HG02759 (cell line): ENCODE measurements at regions not wholly inside any gene's neighbourhood (a gene's known extent, or its start where the extent isn't known, plus 50 kb on each side); places are given as distances from the start of the nearest gene placed in this dataset.

Experiments used
- ATAC-seq: cut with Tn5 transposase; IDR thresholded peaks from one replicate; pipeline ENCODE4 v1.9.1; 2021; ENCODE audit warnings: mild to moderate bottlenecking, moderate library complexity; ENCODE audit not compliant: unreplicated experiment

DNA sequence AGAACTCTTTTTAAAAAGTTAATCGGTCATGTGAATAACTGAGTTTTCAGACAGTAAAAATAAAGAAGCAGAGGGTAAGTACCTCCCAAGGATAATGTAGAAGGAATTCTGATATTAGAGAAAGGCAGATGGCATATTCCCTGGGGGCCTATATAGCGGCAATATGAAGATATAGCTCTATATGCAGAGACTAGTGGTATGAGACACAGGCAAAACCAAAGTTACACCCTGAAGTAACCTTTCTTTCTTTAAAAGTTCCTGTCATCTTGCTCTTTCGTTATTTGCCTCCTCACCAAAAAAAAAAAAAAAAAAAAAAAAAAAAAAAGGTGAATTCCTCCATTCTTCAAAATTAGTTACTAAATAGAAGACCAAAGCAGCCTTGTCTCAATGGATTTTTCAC is 76.2 kb upstream of the ARHGAP32 start:
- no peak for ATAC-seq

DNA sequence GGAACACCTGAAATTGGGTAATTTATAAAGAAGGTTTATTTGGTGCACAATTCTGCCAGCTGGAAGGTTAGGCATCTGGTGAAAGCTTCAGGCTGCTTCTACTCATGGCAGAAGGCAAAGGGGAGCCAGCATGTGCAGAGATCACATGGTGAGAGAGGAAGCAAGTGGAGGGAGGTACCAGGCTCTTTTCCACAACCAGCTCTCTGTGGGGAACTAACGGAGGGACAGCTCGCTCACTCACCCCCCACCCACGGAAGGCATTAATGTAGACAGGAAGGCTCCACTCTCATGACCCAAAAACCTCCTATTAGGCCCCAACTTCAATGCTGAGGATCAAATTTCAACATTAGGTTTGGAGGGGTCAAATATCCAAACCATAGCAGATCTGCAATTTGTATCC is 75.6 kb upstream of the ARHGAP32 start:
- no peak for ATAC-seq

DNA sequence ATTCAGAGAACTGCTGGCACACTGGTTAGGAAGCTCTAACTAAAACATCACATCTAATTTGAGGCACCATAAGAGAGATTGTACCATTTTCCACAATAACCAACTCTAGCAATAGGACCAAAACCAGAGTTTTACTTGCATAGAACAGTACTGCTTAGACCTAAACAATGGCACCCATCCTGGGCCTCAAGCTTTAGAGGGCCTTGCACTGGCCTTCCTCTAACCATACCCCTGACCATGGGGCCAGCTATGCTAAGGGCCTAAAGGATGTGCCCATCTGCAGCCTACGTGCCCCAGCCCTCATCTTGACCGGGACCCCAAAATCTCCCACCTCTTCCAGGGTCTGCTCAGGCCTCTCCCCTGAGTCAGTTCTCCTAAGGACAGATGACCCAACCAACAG is 74.4 kb upstream of the ARHGAP32 start:
- ATAC-seq: no peak

DNA sequence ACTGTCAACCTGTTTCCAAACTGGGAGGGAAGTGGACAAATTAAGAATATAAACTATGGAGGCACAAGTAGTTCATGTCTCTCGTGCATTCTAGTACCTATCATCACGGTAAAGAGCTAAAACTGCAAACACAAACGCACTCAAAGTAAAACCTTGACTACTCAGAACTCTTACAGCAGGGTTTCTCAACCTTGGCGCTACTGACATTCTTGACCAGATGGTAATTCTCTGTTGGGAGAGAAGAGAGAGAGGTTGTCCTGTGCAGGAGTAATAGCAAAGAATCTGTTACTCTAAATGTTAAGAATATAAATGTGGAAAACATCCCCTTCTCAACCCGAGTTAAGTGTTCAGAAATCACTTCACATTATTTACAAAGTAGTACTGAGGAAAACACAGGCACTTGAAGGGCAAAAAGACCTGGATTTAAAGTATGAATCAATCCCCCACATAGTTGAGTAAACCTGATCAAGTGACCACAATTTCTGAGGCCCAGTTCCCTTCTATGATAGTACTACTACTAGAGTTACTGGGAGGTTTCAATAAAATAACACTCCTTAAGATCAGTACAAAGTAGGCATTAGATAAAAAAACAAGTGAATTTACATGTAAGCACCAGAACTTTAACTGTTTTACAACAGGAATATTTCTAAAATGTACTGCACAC is 73.1 kb upstream of the ARHGAP32 start:
- no peak for ATAC-seq

DNA sequence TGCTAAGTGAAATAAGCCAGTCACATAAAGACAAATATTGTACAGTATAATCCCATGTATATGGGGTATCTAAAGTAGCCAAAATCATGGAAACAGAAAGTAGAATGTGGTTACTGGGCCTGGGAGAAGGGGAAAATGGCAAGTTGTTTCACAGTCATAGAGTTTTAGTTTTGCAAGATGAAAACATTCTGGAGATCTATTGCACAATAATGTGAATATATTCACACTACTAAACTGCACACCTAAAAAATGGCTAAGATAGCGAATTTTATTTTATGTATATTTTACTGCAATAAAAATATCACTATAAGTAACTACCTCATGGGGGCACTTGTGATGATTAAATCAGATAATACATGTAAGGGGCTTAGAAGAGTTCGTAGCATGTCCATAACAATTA is 72.0 kb upstream of the ARHGAP32 start:
- no peak for ATAC-seq

DNA sequence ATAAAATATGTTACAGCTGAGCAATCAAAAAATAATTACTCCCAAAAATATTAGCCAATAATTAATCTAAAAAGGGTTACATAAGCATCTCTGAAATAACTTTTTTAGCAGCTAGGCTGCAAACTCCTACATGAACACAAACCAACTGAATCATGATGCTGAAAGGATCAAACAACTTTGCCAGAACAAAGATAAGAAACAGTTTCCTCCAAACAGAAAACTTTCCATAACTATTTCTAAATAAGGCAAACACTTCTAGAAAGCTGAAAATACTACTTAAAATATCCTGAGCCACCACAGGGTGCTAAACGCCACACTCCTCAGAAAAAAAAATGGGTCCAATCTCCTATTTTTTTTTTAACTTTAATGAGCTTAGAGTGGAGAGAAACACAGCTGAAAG is 68.6 kb upstream of the ARHGAP32 start:
- no peak for ATAC-seq

DNA sequence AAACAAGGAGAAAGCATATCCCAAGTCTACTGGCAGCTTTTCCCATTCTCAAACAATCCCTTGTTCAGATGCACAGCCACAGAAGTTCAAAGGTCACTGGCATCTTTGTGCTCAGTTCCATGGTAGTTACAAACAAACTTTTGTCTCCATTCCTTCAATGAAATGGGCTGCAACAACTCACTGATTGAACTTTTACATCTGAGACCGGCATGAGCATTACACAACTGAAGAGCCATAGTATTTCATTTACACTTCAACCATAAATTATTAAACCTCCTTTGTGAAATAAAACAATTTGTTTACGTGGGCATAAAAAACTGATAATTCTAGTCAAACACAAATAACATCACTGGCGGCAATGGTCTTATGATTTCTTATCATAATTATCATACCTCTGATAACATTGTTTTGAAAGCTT is 67.8 kb upstream of the ARHGAP32 start:
- no peak for ATAC-seq

DNA sequence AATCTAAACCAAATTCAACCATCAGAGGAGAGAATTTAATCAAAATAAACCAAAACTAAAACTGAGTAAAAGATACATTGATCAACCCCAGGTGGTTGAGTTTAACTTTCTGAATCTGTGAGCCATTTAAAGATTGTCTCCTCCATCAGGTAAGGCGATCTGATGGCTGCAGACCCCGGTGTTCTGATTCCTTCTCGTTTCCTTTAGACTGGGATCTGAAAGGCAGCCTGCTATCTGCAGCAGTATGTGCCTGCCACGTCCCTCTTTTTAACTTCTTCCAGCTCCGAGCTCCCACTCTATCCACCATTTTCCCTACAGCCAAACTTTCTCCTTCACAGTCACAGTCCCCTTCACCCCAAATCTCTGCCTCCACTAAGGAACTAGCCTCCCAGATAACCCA is 66.1 kb upstream of the ARHGAP32 start:
- no peak for ATAC-seq

DNA sequence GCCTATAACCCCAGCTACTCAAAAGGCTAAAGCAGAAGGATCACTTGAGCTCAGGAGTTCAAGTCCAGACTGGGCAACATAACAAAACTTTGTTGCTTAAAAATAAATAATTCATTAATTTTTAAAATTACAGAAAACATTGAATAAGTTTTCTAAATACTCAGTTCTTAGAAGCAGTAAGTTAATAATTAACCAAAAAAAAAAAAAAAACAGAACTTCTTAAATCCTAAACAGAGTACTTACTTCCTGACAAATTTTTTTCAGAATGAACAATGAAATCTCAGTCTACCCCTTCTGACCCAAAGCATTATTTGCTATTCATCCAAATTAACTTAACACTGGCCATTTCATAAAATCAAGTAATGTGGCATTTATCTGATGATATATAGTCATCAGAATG is 65.4 kb upstream of the ARHGAP32 start:
- ATAC-seq: no peak

DNA sequence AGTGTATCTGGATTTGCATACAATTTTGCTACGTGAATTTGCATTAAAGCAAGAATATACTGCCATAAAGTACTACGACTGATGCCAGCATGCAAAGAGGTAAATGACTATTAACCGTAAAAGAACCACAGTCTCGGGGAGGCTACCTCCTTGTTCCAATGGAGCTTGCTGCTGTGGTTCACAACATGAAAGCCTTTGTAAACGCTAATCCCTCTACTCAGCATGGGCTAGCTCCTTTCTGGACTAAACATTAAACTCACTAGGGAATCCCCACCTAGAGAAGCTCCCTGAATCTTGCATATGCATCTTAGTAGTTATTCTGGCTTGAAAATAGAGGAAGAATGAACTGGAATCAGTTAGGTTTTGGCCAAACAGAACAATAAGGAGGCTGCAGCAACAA is 60.5 kb upstream of the ARHGAP32 start:
- no peak for ATAC-seq

DNA sequence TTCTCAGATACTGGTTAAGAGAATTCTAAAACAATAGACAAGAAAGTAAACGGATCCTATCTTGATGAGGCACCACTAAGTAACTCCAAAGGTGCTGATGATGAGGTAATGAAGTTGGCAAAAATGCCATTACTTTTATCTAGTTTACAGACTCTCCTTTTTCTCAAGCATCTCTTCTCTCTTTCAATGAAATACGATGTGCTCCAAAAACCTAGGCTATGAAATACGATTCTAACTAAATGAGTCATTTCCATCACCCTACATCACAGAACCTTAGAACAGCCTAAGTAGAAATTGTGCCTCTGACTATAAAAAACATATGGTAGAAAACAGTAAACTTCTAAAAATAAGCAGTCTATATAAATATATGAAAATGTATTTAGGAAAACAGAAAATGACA is 58.9 kb upstream of the ARHGAP32 start:
- no peak for ATAC-seq

DNA sequence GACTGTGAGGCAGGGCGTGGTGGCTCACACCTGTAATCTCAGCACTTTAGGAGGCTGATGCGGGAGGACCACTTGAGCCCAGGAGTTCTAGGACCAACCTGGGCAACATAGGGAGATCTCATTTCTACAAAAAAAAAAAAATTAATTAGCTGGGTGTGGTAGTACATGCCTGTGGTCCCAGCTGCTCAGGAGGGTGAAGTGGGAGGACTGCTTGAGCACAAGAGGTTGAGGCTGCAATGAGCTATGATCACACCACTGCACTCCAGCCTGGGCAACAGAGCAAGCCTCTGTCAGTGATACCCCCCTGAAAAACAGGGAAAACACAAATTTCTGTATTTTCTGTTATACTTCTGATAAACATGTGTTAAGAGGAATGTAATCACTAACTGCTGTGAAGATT is 57.8 kb upstream of the ARHGAP32 start:
- ATAC-seq: no peak

DNA sequence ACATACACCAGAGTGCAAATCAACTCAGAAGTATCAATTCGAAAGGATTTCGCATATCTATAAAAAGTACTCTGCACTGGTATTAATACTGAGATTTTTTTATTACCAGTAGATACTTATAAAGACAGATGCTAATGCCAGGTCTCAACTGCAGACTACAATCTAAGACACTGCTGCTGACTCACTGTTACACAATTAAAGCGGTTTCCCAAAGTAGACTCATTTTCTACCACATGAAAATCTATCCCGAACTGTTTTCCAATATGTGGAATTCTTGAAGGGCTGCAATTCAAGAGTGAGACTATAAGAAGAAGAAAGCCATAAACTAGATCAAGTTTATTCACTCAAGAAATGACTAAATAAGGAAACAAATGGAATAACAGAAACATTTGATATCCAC is 57.2 kb upstream of the ARHGAP32 start:
- no peak for ATAC-seq

DNA sequence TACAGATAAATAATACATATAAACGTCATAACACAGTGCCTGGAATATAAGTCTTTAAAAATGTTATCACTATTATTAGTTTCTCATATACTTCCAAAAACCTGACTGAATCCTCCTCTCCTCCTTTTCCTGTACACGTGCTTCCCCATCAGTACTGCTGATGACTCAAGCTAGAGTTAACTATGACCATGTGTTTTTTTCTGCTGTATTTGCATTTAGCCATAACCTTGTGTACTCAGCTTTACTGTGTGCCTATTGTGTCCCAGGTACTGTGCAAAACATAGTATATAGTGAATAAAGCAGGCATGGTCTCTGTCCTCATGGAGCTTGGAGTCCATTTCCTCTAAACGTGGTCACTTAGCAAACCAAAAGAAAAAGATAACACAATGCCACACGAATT is 56.5 kb upstream of the ARHGAP32 start:
- no peak for ATAC-seq

DNA sequence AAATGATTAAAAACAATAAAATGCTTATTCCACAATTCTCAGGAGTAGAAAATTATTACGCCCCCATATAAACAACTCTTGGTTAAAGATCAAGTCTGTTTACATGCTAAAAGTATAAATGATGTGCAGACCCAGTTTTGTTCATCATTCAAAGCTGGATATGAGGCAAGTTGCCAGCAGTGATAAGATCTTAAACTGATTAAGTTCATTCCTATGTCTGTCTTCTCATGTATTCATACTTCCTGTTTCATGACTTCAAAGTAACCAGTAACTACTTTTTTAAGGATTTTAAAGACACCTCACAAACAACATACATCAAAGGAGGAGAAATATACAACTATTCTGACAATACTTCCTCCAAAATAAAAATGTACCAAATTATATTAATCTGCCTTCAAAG is 55.0 kb upstream of the ARHGAP32 start:
- no peak for ATAC-seq

DNA sequence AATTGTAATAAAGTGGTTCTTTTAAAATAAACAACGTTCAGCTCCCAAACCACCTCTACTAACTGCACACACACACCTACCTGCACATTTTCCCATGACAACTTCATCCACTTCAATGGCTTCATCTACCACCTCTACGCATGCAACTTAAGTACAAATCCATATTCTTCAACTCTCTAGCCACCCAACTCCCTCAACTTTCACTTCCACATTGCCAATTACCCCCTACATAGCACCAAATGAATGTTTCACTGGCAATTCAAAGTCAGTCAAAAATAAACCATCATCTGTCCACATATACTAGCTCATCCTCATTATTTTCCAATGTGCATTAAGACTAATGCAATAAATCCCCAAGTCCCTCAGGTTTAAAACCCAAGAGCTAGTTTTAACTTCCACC is 50.7 kb upstream of the ARHGAP32 start:
- no peak for ATAC-seq
